Glutamatergic neuron (in vitro differentiated cells): ENCODE measurements at regions not wholly inside any gene's neighbourhood (a gene's known extent, or its start where the extent isn't known, plus 50 kb on each side); places are given as distances from the start of the nearest gene placed in this dataset.
A peak's percentile ranks its signal among the peaks of the same experiment; 100 is the strongest.

Source experiments
- DNase-seq: peaks from one replicate; pipeline ENCODE4 v3.0.0; 2022
- H3K27ac Mint-ChIP-seq: one replicate; pipeline ENCODE4 v1.8.0; 2020; ENCODE audit warnings: mild to moderate bottlenecking, mixed read lengths, inconsistent platforms; ENCODE audit not compliant: unreplicated experiment
- H3K27me3 Mint-ChIP-seq: one replicate; pipeline ENCODE4 v1.8.0; 2020; ENCODE audit warnings: mild to moderate bottlenecking, moderate library complexity, mixed read lengths, inconsistent platforms; ENCODE audit not compliant: unreplicated experiment
- H3K36me3 Mint-ChIP-seq: one replicate; pipeline ENCODE4 v1.8.0; 2020; ENCODE audit warnings: mild to moderate bottlenecking, mixed read lengths, inconsistent platforms; ENCODE audit not compliant: unreplicated experiment
- H3K4me1 Mint-ChIP-seq: one replicate; pipeline ENCODE4 v1.8.0; 2020; ENCODE audit warnings: mild to moderate bottlenecking, low read depth, mixed read lengths, inconsistent platforms; ENCODE audit not compliant: unreplicated experiment
- H3K4me3 Mint-ChIP-seq: one replicate; pipeline ENCODE4 v1.8.0; 2020; ENCODE audit warnings: mild to moderate bottlenecking, mixed read lengths, inconsistent platforms; ENCODE audit not compliant: unreplicated experiment
- H3K9me3 Mint-ChIP-seq: one replicate; pipeline ENCODE4 v1.8.0; 2020; ENCODE audit warnings: mild to moderate bottlenecking, moderate library complexity, mixed read lengths, inconsistent platforms; ENCODE audit not compliant: unreplicated experiment
- CTCF ChIP-seq: fragments of 200-600 bp; sonication (generic); IDR thresholded peaks from one replicate; pipeline ENCODE4 v1.5.0; 2021; ENCODE audit not compliant: partially characterized antibody, unreplicated experiment

- Mint-ChIP-seq H3K4me3 (no peak overlapping the region), H3K9me3 (no peaks in the 10 kb centered on the region), H3K27me3 (peaks cover 3% of the 10 kb centered on the region), H3K36me3 (no peaks in the 10 kb centered on the region), H3K4me1 (peaks cover 15% of the 10 kb centered on the region), H3K27ac (no peak overlapping the region)
- TF ChIP-seq CTCF: no peak
- peak; percentile 39 for DNase-seq
Observed at GRCh38 chr11:134644476-134645456, 232.7 kb upstream of the B3GAT1 start.

- Mint-ChIP-seq H3K27ac (no peak overlapping the region), H3K27me3 (peaks cover 3% of the 10 kb centered on the region), H3K36me3 (no peaks in the 10 kb centered on the region), H3K9me3 (no peaks in the 10 kb centered on the region), H3K4me3 (no peak overlapping the region), H3K4me1 (peaks cover 20% of the 10 kb centered on the region)
- no peak for DNase-seq
- TF ChIP-seq CTCF: no peak
Observed at GRCh38 chr11:134643115-134644012, 231.3 kb upstream of the B3GAT1 start.

- DNase-seq: no peak
- Mint-ChIP-seq H3K4me3 (no peak overlapping the region), H3K27ac (no peak overlapping the region), H3K27me3 (peaks cover 3% of the 10 kb centered on the region), H3K4me1 (peaks cover 27% of the 10 kb centered on the region), H3K9me3 (no peaks in the 10 kb centered on the region), H3K36me3 (no peaks in the 10 kb centered on the region)
- no peak for TF ChIP-seq CTCF
Observed at GRCh38 chr11:134642206-134642605, 230.2 kb upstream of the B3GAT1 start.

- Mint-ChIP-seq H3K4me1 (peaks cover 35% of the 10 kb centered on the region), H3K36me3 (no peaks in the 10 kb centered on the region), H3K27me3 (peaks cover 3% of the 10 kb centered on the region), H3K27ac (no peak overlapping the region), H3K9me3 (no peaks in the 10 kb centered on the region), H3K4me3 (no peak overlapping the region)
- no peak for DNase-seq
- no peak for TF ChIP-seq CTCF
Observed at GRCh38 chr11:134640971-134641968, 229.2 kb upstream of the B3GAT1 start.
